T-helper 1 cell treated with Interleukin-12 subunit alpha and Interleukin-12 subunit beta and Interleukin-4 antibody, amounts not matched to agents 30 μg/mL and 1 μg/mL, for 36 hours (primary cell): ENCODE measurements at regions not wholly inside any gene's neighbourhood (a gene's known extent, or its start where the extent isn't known, plus 50 kb on each side); places are given as distances from the start of the nearest gene placed in this dataset.

Source experiments
- H3K27ac Mint-ChIP-seq: one replicate; pipeline ENCODE4 v1.8.0; 2021; ENCODE audit warnings: mild to moderate bottlenecking, mixed read lengths
- H3K27me3 Mint-ChIP-seq: one replicate; pipeline ENCODE4 v1.8.0; 2021; ENCODE audit warnings: low read depth, mixed read lengths
- H3K36me3 Mint-ChIP-seq: one replicate; pipeline ENCODE4 v1.8.0; 2021; ENCODE audit warnings: low read depth, mixed read lengths
- H3K4me1 Mint-ChIP-seq: one replicate; pipeline ENCODE4 v1.8.0; 2021; ENCODE audit warnings: low read depth, mixed read lengths
- H3K4me3 Mint-ChIP-seq: one replicate; pipeline ENCODE4 v1.8.0; 2021; ENCODE audit warnings: mild to moderate bottlenecking, moderate library complexity, mixed read lengths
- H3K9me3 Mint-ChIP-seq: one replicate; pipeline ENCODE4 v1.8.0; 2021; ENCODE audit warnings: mixed read lengths

DNA sequence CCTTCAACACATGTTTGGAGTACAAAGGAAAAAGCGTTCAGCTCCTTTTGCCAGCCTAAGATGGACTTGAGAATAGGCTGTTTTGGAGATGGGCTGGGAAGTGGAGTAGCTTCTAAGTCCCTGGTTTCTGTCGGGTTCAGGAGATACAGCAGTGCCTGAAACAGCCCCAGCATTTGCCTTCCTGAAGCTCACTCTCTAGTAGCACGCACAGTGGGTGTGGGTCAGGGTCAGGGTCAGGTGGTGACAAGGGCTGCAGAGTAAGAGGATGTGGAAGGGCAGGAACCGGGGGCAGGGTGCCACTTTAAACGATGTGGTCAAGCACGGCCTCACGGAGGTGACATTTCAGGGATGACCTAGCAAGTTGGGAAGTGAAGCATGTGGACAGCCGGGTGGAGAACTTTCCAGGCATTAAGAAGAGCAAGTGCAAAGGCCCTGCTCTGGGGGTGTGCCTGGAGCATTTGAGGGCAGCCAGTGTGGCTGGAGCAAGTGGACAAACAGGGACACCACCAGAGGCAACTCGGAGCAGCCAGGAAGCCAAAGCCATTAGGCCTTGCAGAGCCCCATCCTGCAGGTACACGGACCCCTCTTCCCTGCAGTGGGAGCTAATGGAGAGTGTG is 382.2 kb upstream of the ZMIZ1 start:
- no peaks in the 10 kb centered on the region for H3K9me3 Mint-ChIP-seq
- H3K27ac Mint-ChIP-seq = no peak overlapping the region
- no peaks in the 10 kb centered on the region for H3K4me1 Mint-ChIP-seq

DNA sequence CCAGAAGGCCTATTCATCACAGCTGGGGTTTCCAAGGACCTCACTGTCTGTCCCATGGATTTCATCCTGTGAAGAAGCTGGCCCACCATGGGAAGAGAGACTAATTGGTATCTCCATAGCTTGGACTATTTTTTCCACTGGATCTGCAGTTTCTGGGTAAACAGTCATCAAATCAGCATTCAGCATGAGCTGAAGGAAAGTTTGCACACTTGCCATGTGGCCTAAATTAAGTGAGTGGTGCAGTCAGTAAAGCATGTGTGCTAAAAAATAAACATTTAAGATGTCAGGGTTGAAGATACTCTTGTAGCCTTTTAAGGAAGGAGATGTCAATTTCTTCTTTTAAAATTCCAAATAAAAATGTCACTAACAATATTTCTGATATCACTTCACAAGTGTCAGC is 381.1 kb upstream of the ZMIZ1 start:
- no peak overlapping the region for H3K27ac Mint-ChIP-seq

More for the DNA sequence above, 382.2 kb upstream of the ZMIZ1 start:
- Mint-ChIP-seq H3K27me3 (no peaks in the 10 kb centered on the region), H3K4me3 (no peak overlapping the region), H3K36me3 (no peaks in the 10 kb centered on the region)

DNA sequence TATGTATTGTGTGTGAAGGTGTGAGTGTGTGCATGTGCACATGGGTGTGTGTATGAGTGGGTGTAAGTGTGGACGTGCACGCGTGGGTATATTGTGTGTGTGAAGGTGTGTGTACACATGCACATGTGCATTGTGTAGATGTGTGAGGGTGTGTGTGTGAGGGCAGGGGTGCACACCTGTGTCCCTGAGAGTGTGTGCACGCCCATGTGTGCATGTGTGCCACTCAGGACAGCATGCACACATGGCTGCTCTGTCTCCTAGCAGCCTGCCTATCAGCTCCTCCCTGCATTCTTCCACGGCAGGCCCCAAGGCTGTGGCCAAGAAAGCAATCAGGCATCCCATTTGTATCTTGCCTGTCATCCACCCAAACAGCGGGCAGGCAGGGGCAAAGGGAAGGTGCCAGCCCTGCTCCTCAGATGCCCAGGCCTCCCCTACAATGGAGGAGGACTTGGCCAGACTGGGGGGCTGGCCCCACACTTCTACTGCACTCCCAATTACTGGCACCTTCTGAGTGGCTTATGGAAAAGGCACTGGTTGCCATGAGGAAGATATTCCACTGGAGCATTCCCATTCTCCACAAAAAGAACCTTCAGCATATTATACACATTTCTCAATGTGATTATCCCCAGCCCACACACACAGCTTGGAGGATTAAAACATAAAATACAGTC is 380.4 kb upstream of the ZMIZ1 start:
- H3K27me3 Mint-ChIP-seq = no peaks in the 10 kb centered on the region
- H3K9me3 Mint-ChIP-seq = no peaks in the 10 kb centered on the region
- H3K4me3 Mint-ChIP-seq = no peak overlapping the region
- H3K27ac Mint-ChIP-seq = no peak overlapping the region
- H3K4me1 Mint-ChIP-seq = no peaks in the 10 kb centered on the region
- H3K36me3 Mint-ChIP-seq = no peaks in the 10 kb centered on the region

More for the DNA sequence above, 381.1 kb upstream of the ZMIZ1 start:
- Mint-ChIP-seq H3K27me3 (no peaks in the 10 kb centered on the region), H3K36me3 (no peaks in the 10 kb centered on the region), H3K4me1 (no peaks in the 10 kb centered on the region), H3K9me3 (no peaks in the 10 kb centered on the region), H3K4me3 (no peak overlapping the region)

DNA sequence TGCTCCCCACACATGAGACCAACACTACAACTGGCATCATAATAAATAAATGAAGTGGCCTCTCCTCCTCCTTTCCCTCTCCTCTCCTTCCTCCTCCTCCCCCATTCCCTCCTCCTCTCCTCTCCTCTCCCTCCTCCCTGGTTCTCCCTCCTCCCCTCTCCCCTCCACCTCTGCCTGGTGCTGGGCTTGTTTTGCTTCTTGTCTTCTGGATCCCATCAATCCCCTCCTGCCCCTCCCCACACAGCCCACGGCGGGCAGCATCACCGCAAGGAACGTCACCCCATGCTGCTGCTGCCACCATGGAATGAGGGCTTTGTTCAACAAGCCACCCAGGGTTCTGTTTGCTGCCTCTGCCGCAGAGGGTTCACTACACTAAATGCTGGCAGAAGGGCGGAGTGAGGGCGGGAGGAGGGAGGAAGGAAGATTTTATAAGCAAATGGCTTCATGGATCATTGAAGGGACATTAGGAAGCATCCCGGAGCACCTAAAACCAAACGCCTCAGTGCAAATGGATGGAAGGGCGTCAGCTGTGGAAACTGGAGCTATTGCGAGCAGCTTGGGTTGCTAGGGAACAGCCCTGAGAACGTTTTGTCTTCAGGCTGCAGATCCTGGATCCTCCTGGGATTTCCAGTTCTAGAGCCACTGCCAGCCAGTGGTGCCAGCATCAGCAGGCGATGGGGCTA is 379.7 kb upstream of the ZMIZ1 start:
- Mint-ChIP-seq H3K4me1 (no peaks in the 10 kb centered on the region), H3K27me3 (peaks cover 2% of the 10 kb centered on the region), H3K4me3 (no peak overlapping the region), H3K9me3 (no peaks in the 10 kb centered on the region), H3K27ac (no peak overlapping the region), H3K36me3 (no peaks in the 10 kb centered on the region)

DNA sequence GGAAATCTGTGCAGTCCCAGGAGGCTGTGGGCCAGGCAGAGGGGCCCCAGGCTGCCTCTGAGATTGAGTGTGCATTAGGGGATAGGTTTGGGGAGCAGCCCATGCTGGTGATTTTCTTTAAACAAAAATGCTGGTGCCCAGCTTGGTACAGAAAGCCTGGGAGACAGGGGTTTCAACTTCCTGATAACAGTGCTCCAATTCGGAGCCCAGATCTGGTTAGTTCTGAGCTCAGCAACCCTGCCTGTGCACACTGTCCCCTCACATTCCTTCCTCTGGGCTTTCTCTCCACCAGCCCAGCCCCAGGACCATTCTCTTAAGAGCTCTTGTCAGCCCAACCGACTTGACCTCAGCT is 379.2 kb upstream of the ZMIZ1 start:
- Mint-ChIP-seq H3K36me3 (no peaks in the 10 kb centered on the region), H3K4me1 (no peaks in the 10 kb centered on the region), H3K27me3 (peaks cover 4% of the 10 kb centered on the region), H3K9me3 (no peaks in the 10 kb centered on the region), H3K27ac (no peak overlapping the region), H3K4me3 (no peak overlapping the region)

DNA sequence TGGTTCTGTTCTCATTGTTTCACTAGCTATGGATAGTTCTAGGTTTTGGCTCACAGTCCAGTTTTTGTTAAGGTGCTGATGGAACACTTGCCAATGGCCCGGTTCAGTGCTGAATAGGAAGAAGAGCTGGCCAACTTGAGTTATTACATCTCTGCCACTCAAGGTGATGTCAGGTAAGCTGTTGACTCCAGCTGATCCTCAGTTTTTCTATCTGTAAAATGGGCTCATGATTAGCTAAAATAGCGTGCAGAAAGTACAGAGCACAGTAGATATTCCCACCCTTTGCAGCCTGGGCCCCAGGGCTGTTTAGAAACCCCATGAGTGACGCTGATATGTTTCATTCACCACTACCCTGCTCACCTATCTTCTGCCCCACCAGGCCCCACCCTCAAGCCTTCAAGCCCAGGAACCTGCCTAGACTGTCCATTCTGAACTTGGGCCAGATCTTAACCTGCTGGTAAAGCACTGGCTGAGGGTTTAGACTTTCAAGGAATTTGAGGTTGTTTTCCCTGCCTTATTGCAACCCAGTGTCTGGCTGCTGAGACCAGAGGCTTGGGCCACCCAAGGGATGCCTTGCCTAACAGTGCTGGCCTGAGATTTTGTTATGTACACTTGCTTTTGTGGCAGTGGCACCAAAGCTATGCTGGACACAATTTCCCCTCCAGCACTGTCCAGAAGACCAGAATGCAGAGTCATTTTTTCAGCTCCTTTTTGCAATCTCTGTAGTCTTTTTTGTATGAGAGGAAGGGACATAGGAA is 378.2 kb upstream of the ZMIZ1 start:
- Mint-ChIP-seq H3K36me3 (no peaks in the 10 kb centered on the region), H3K4me1 (no peaks in the 10 kb centered on the region), H3K27me3 (peaks cover 4% of the 10 kb centered on the region), H3K27ac (no peak overlapping the region), H3K4me3 (no peak overlapping the region), H3K9me3 (no peaks in the 10 kb centered on the region)

DNA sequence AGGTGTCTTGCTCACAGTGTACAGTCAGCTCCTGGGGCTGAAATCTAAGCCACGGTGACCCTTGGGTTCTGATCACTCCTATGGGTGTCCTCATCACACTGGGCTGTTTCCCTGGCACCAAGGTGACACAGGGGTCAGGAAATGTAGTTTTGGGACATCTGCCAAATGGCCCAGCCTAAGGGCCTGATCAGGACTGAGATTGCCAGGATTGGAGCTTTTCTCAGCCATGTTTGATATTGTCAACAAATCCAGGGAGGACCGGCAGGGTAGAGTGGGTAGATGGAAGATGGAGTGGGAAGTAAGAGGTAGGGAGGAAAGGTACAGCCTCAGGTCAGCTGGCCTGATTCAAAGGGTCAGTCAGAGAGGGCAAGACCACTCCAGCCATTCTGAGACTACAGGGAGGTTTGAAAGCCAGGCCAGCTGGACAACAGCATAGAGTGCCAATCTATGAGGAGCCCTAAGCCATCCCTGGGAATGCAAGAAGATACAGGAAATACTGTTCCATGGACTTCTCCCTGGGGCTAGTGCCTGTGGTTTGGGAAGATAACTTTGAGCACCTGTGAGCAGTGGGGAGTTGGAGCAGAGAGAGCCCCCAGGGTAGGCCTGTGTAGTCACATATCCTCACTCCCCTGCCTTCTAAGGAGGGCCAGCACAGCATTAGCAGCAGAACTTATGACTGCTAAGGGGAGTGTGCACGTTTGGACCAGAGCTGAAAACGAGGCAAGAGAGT is 377.3 kb upstream of the ZMIZ1 start:
- Mint-ChIP-seq H3K27me3 (peaks cover 4% of the 10 kb centered on the region), H3K36me3 (no peaks in the 10 kb centered on the region), H3K4me3 (no peak overlapping the region), H3K4me1 (no peaks in the 10 kb centered on the region), H3K9me3 (no peaks in the 10 kb centered on the region), H3K27ac (no peak overlapping the region)

DNA sequence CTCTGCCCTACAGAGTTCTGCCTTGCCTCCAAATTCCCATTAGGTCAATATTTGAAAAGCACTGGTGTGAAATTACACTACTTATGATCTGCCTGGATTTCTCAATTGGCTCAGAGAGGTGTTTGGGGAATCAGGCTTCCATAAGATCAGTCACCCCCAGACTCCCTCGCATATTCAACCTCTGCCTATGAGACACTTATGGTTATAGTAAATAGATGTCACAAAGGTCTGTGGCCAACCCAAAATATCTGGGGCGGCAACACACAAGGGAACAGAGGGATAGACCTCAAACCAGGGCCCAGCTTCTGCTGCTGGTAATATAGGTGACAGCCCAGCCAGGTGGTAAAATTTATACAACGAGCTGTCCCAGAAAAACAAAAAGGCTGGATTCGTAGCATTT is 376.7 kb upstream of the ZMIZ1 start:
- Mint-ChIP-seq H3K27ac (no peak overlapping the region), H3K27me3 (peaks cover 4% of the 10 kb centered on the region), H3K4me3 (no peak overlapping the region), H3K9me3 (no peaks in the 10 kb centered on the region), H3K4me1 (no peaks in the 10 kb centered on the region), H3K36me3 (no peaks in the 10 kb centered on the region)

DNA sequence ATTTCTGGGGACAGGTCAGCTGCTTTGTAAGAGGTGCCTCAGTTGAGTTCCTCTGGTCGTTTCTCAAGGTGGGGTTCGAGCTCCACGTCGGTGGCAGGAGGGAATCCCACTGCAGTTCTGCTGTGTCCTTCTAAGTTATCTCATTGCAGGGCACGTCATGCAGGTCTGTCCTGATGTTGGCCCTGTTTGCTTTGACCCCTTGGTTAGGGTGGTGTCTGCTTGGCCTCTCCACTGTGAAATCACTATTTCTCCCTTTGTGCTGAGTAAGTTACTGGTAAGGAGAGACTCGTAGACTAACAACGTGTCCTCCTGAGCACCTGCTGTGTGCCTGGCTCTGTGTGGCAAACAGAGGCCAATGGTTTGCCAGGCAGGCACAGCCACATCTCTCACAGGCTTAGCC is 372.9 kb upstream of the ZMIZ1 start:
- Mint-ChIP-seq H3K4me3 (no peak overlapping the region), H3K9me3 (no peaks in the 10 kb centered on the region), H3K36me3 (no peaks in the 10 kb centered on the region), H3K27me3 (peaks cover 4% of the 10 kb centered on the region), H3K27ac (no peak overlapping the region), H3K4me1 (peaks cover 2% of the 10 kb centered on the region)

DNA sequence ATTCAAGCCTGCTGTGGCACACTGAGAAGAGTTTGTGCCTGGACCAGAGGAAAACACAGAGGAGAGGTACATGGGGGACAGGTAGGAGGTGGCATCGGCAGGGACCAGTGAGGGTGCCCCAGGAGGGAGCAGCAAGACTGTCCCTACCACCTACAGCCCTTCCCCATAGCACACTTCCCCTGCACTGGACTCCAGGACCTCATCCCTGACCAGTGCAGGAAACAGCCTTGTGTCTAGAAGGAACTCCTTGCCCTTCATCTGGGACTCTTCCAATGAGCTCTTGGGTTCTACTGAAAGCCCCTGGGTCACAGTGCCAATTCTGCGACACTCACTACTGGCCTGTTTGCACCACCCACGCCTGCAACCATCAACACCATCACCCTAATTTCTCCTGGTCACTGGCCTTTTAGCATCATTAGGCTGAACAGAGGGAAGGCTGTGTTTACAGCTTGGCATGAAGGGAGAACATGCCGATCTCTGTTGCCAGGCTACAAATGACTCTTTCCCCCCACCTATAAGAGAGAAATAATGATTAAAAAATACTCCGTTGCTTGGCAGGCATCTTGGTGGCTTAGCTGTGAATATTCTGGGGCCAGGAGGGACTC is 371.9 kb upstream of the ZMIZ1 start:
- Mint-ChIP-seq H3K27ac (no peak overlapping the region), H3K36me3 (no peaks in the 10 kb centered on the region), H3K4me3 (no peak overlapping the region), H3K4me1 (peaks cover 2% of the 10 kb centered on the region), H3K27me3 (peaks cover 4% of the 10 kb centered on the region), H3K9me3 (no peaks in the 10 kb centered on the region)

DNA sequence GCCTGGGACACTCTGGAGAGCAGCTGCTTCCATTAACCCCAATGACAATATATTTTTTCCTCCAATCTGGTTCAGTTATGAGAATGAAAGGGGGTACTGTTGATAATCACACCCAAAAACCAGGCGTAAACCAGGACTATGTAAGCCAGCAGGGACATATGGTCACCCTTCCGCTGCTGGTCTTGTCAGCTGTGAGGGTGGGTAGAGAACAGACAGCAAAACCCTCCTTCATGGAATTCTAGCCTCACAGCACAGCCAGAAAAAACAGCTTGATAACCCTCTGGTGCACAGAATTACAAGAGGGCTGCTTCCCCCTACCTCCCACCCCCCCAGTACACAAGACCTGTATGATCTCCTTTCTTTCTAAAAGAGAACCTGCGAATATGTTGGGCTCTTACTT is 368.8 kb upstream of the ZMIZ1 start:
- H3K9me3 Mint-ChIP-seq = no peaks in the 10 kb centered on the region

DNA sequence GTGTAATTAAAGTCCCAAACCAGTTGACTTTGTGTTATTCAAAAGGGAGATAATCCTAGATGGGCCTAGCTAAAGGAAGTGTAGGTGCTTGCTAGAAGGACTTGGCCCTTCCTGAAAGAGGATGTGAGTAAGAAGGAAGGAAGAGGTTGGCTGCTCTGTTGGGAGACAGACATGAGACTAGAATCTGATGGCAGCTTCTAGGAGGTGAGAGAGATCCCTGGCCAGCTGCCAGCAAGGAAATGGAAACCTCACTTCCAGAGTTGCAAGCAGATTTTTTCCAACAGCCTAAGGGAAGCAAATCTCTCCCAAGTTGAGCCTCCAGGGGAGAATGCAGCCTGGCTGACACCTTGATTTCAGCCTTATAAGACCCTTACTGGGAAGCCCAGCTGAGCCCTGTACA is 368.4 kb upstream of the ZMIZ1 start:
- Mint-ChIP-seq H3K4me3 (no peak overlapping the region), H3K36me3 (no peaks in the 10 kb centered on the region), H3K27me3 (no peaks in the 10 kb centered on the region), H3K4me1 (peaks cover 2% of the 10 kb centered on the region), H3K27ac (no peak overlapping the region), H3K9me3 (no peaks in the 10 kb centered on the region)

More for the DNA sequence above, 368.8 kb upstream of the ZMIZ1 start:
- Mint-ChIP-seq H3K36me3 (no peaks in the 10 kb centered on the region), H3K27me3 (no peaks in the 10 kb centered on the region), H3K4me1 (peaks cover 2% of the 10 kb centered on the region), H3K27ac (no peak overlapping the region), H3K4me3 (no peak overlapping the region)

DNA sequence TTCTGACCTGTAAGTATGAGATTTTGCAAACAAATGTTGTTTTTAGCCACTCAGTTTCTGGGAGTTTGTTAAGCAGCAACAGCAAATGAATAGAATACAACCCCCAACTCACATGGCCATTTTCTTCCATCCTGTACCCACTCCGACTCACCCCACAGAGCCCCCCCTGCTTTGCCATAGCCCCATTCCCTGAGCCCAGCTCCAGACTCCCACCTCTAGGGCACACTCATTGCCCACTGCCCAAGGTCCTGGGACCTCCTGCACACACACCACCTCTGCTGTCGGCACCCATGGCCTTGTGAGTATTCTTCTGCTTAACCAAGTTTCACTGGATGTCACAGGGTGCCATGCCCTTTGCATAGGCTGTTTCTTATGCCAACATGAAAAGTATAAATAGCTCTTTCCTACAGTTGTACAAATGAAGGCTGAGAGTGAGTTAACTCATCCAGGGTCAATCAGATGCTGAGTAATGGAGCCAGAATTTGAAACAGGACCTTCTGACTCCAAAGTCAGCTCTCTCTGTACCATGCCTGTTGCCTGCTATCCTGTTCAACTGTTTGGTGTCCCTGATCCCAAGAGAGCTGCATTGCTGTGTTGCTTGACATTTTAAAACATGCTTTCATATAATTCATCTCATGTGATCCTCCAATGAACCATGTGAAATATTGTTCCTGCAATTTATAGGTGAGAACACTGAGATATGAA is 367.8 kb upstream of the ZMIZ1 start:
- Mint-ChIP-seq H3K4me1 (peaks cover 2% of the 10 kb centered on the region), H3K36me3 (no peaks in the 10 kb centered on the region), H3K27me3 (no peaks in the 10 kb centered on the region), H3K4me3 (no peak overlapping the region), H3K27ac (no peak overlapping the region), H3K9me3 (no peaks in the 10 kb centered on the region)
